Posterior cingulate gyrus (tissue), 11 donors: ENCODE measurements at regions not wholly inside any gene's neighbourhood (a gene's known extent, or its start where the extent isn't known, plus 50 kb on each side); places are given as distances from the start of the nearest gene placed in this dataset.
A peak's percentile ranks its signal among the peaks of the same experiment; 100 is the strongest.

Source experiments
- DNase-seq, 10 donors: peaks; one replicate each; pipeline versions ENCODE4 v3.0.0 to v3.0.0-alpha.2; 2020 to 2021; ENCODE audit warnings: mixed read lengths in 3 of 10
- intact Hi-C: fragments of 100-400 bp; cut with DNase I; formaldehyde crosslinking; loops from one replicate; pipeline ENCODE4 v1.15.1; 2023

GRCh38 chr17:81345228-81346089 lies 49.8 kb upstream of the BAHCC1 start:
- intact Hi-C loops, result loop anchor here (1.0 kb wide), 1 partner anchor 40 kb away; no protein-coding TSS in a partner anchor
- peak in 9 of 10 donors; percentile 51 to 93 (median 68) for DNase-seq
